HG02759 (cell line): ENCODE measurements at regions not wholly inside any gene's neighbourhood (a gene's known extent, or its start where the extent isn't known, plus 50 kb on each side); places are given as distances from the start of the nearest gene placed in this dataset.

Source experiments
- ATAC-seq: cut with Tn5 transposase; IDR thresholded peaks from one replicate; pipeline ENCODE4 v1.9.1; 2021; ENCODE audit warnings: mild to moderate bottlenecking, moderate library complexity; ENCODE audit not compliant: unreplicated experiment

GRCh38 chr11:92812841-92813240 lies 156.6 kb upstream of the MTNR1B start:
- ATAC-seq = no peak

- no peak for ATAC-seq
These were observed 149.6 kb upstream of the MTNR1B start for GRCh38 chr11:92819830-92820229.

GRCh38 chr11:92820860-92821259 lies 148.6 kb upstream of the MTNR1B start:
- no peak for ATAC-seq

DNA sequence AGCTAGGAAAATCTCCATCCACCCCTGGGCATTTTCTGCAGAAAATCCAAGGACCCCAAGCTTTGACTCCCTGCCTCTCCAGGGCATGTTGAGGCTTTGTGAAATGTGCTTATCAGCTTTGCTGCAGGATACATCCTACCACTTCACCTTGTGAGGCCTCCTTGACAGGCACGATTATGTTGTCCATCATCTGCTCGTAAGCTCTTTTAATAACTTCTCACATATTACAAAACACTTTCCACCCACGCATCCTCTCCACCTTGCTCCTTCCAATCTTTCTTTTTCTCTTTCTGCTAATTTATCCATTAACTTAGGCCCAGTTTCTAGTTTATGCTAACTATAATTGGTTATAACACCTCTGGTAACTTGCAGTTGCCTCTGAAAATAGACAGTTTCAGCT lies 147.0 kb upstream of the MTNR1B start:
- ATAC-seq = no peak

- no peak for ATAC-seq
These were observed 143.3 kb upstream of the MTNR1B start for GRCh38 chr11:92826136-92826535.

DNA sequence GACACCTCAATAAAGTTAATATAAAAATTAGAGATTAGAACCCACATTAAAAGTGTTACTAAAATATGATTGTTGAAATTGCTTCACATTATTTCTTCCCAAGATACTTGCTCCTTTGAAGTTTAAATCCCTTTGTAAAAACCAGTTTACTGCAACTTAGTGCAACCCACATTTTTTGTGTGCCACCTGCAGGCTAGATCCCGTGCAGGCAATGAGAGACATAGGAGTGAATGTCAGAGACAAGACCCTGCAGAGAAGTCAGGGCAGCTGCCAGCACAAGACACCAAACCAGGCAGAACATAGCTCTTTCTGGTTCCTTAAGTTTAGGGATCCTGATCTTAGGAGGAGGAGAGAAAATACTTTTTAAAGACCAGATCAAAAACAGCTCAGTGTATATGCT lies 142.8 kb upstream of the MTNR1B start:
- no peak for ATAC-seq

GRCh38 chr11:92827132-92827531 lies 142.3 kb upstream of the MTNR1B start:
- ATAC-seq = no peak

DNA sequence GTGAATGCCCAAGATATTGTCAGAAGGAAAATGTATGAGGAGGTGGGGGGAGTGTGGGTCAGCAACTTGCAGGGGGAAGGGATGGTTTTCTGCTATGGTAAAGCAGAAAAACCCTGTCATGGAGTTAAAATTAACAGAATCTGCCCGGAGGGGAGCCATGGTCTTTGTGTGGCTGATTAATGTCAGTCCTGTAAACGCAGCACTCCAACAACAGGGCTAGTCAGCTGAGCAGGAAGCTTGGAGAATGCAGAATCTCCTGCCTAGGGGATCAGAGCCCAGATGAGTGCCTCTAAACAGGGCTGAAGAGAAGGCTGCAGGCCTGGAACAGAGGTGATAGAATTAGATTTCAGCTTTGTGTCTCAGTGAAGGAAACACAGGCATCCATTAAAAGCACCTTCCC lies 140.9 kb upstream of the MTNR1B start:
- ATAC-seq = no peak

GRCh38 chr11:92829121-92829520 lies 140.3 kb upstream of the MTNR1B start:
- ATAC-seq = no peak

- ATAC-seq = no peak
These were observed 139.8 kb upstream of the MTNR1B start for GRCh38 chr11:92829671-92830070.

DNA sequence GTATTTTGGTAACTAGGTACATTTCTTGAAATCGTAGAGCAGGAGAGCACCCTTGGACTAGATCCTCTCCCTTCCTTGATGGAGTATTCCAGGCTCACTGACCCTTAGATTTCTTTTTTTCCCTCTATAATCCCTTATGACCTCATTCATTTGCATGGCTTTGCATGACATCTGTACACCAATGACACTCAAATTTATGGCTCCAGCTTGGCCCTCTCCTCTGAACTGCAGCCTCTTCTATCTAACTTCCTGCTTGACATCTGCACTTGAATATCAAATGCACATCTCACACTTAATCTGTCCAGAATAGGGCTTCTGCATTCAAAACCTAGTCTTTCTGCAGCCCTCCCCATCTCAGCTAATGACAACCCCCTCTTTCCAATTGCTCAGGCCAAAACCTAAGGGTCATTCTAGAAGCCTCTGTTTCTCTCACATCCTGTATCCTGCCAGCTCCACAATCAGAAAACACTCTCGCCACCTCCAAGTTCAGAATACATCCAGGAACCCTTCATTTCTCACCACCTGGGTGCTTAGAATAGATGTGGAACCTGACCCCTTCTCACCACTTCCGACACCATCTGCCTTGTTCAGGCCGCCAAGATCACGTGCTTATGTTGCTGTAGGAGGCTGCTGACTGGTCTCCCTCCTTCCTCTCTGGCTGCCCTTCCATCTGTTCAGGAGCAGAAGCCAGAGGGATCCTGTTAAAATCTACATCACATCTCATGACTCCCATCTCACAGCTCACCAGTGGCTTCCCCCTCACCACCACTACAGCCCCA lies 138.9 kb upstream of the MTNR1B start:
- peak; percentile 78 for ATAC-seq

GRCh38 chr11:92834296-92835020 lies 135.0 kb upstream of the MTNR1B start:
- ATAC-seq = no peak

- no peak for ATAC-seq
These were observed 131.9 kb upstream of the MTNR1B start for GRCh38 chr11:92837595-92837994.

- no peak for ATAC-seq
These were observed 130.6 kb upstream of the MTNR1B start for GRCh38 chr11:92838759-92839310.

DNA sequence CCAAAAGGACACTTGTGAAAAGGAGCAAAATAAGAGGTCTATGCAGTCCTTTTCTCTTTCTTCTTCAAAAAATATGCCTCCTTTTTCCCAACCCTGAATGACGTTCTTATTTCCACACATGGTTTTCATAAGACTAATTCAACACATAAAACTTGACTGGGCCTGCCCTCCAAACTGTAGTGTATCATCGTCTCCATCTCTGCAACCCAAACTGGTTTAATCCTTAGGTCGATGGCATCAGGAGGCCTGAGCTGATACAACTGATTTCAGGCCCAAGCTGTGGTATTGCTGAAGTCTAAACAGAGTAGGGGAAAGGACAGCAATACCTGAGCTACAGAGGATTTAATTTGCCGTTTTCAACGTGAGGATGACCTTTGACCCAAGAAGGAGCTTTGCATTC lies 130.0 kb upstream of the MTNR1B start:
- no peak for ATAC-seq

GRCh38 chr11:92841719-92842118 lies 127.7 kb upstream of the MTNR1B start:
- ATAC-seq = no peak

GRCh38 chr11:92843455-92843854 lies 126.0 kb upstream of the MTNR1B start:
- no peak for ATAC-seq

- ATAC-seq = no peak
These were observed 125.3 kb upstream of the MTNR1B start for GRCh38 chr11:92844197-92844596.

GRCh38 chr11:92845390-92845789 lies 124.1 kb upstream of the MTNR1B start:
- ATAC-seq = no peak

DNA sequence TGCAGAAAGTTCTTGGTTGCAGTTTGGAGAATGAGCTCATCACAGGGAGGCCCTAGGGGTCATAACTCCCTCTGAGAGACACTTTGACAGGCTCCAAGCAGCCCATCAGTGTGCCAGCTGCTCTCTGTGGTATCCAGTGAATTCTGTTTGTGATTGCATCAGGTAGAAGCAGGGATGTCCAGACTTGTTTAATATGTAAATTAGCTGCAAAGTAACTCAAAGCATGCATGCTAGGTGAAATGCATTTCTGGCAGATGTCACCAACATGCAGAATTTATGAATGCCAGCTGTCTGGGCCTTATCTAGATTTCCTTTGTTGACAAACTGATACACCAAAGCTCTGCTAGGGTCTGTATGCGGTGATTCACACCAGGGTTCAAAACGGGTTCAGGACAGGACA lies 123.6 kb upstream of the MTNR1B start:
- ATAC-seq = no peak

- no peak for ATAC-seq
These were observed 122.8 kb upstream of the MTNR1B start for GRCh38 chr11:92846491-92847125.

DNA sequence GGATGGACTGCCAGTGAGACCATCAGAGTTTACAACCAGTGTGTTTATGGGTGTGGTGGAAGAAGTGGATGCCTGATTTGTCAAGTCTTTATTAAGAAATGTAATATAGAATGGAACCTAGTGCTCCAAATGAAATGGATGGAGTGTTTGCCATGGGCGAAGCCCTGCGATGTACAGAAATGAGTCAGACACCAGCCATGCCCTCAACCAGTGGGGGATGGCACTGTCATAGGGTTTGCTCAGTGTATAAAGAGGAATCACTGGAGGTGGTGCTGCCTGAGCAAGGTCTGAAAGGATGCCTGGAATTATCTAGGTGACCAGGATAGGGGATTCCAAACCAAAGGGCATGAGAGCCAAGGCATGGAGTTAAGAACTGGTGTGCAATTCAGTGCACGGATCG lies 120.9 kb upstream of the MTNR1B start:
- ATAC-seq = no peak
